HG03354 (cell line): ENCODE measurements at regions not wholly inside any gene's neighbourhood (a gene's known extent, or its start where the extent isn't known, plus 50 kb on each side); places are given as distances from the start of the nearest gene placed in this dataset.
A peak's percentile ranks its signal among the peaks of the same experiment; 100 is the strongest.

Source experiments
- ATAC-seq: cut with Tn5 transposase; IDR thresholded peaks from one replicate; pipeline ENCODE4 v1.9.1; 2021; ENCODE audit warnings: mild to moderate bottlenecking; ENCODE audit not compliant: unreplicated experiment, poor library complexity, severe bottlenecking

- no peak for ATAC-seq
Measured at GRCh38 chr13:71117920-71118319, 749.1 kb downstream of the DACH1 start.

- ATAC-seq, result no peak
Measured at GRCh38 chr13:71115301-71115700, 751.7 kb downstream of the DACH1 start.

GRCh38 chr13:71096421-71096820, 770.6 kb downstream of the DACH1 start:
- no peak for ATAC-seq

GRCh38 chr13:71090990-71091389, 776.0 kb downstream of the DACH1 start:
- ATAC-seq, result no peak

GRCh38 chr13:71089056-71089455, 777.9 kb downstream of the DACH1 start:
- ATAC-seq, result no peak

- ATAC-seq, result no peak
Measured at GRCh38 chr13:71087432-71087831, 779.6 kb downstream of the DACH1 start.

- no peak for ATAC-seq
Measured at GRCh38 chr13:71087006-71087405, 780.0 kb downstream of the DACH1 start.

GRCh38 chr13:71082631-71083030, 784.4 kb downstream of the DACH1 start:
- ATAC-seq, result no peak

GRCh38 chr13:71079638-71080037, 787.4 kb downstream of the DACH1 start:
- no peak for ATAC-seq

GRCh38 chr13:71068041-71068440, 799.0 kb downstream of the DACH1 start:
- ATAC-seq, result no peak

GRCh38 chr13:71067165-71067815, 799.7 kb downstream of the DACH1 start:
- no peak for ATAC-seq

- ATAC-seq, result no peak
Measured at GRCh38 chr13:71056581-71056980, 810.4 kb downstream of the DACH1 start.

- ATAC-seq, result no peak
Measured at GRCh38 chr13:71055644-71056043, 811.4 kb downstream of the DACH1 start.

- no peak for ATAC-seq
Measured at GRCh38 chr13:71055047-71055446, 812.0 kb downstream of the DACH1 start.

GRCh38 chr13:71054358-71054757, 812.6 kb downstream of the DACH1 start:
- peak; percentile 74 for ATAC-seq

GRCh38 chr13:71051573-71051972, 815.4 kb downstream of the DACH1 start:
- ATAC-seq, result no peak

- no peak for ATAC-seq
Measured at GRCh38 chr13:71046360-71047079, 820.5 kb downstream of the DACH1 start.

- no peak for ATAC-seq
Measured at GRCh38 chr13:71045101-71045500, 821.9 kb downstream of the DACH1 start.

GRCh38 chr13:71039440-71039839, 827.6 kb downstream of the DACH1 start:
- ATAC-seq, result no peak

- ATAC-seq, result no peak
Measured at GRCh38 chr13:71034018-71034417, 833.0 kb downstream of the DACH1 start.

- ATAC-seq, result no peak
Measured at GRCh38 chr13:71033026-71033425, 834.0 kb downstream of the DACH1 start.
